Neural cell (in vitro differentiated cells): ENCODE measurements at regions not wholly inside any gene's neighbourhood (a gene's known extent, or its start where the extent isn't known, plus 50 kb on each side); places are given as distances from the start of the nearest gene placed in this dataset.

ENCODE experiments used
- CTCF ChIP-seq: fragments of 450-650 bp; IDR thresholded peaks from 2 replicates; pipeline ENCODE4 v1.5.1; 2014; ENCODE audit warnings: antibody characterized with exemption, mild to moderate bottlenecking, moderate library complexity; ENCODE audit not compliant: poor library complexity, severe bottlenecking
- EP300 ChIP-seq: fragments of 450-650 bp; conservative IDR thresholded peaks from 2 replicates; pipeline ENCODE4 v1.6.1; 2014; ENCODE audit warnings: antibody characterized with exemption, mild to moderate bottlenecking, moderate library complexity; ENCODE audit not compliant: poor library complexity, severe bottlenecking
- POLR2AphosphoS5 ChIP-seq: IDR thresholded peaks from 2 replicates; pipeline ENCODE4 v1.6.1; 2012
- REST ChIP-seq: IDR thresholded peaks from 2 replicates; pipeline ENCODE4 v1.6.1; 2012; ENCODE audit warnings: borderline replicate concordance

DNA sequence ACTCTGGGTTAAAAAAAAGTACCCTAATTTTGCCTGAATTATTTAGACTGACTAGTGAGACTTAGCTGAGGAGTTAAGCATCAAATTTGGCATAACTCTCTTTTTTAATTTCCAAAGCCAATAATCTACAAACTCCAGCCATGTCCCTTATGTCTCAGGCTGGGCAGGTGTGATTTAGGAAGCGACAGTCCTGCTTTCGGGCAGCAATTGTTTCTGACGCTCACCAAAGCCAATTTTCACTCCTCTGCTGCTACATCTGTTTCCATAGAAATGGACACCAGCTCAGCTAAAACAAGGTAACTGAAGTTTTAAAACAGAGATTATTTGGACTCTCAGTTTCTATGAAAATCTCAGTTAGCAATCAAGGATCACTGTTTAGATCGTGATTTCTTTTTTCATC, 338.7 kb downstream of the ABCC12 start:
- TF ChIP-seq EP300, result no peak
- no peak for TF ChIP-seq CTCF
- no peak for TF ChIP-seq POLR2AphosphoS5
- no peak for TF ChIP-seq REST
